DOHH2 (cell line): ENCODE measurements at regions not wholly inside any gene's neighbourhood (a gene's known extent, or its start where the extent isn't known, plus 50 kb on each side); places are given as distances from the start of the nearest gene placed in this dataset.

Experiments
- EZH2phosphoT487 ChIP-seq: fragments of 200-600 bp; sonication (generic); IDR thresholded peaks from 2 replicates; pipeline ENCODE4 v1.6.1; 2017; ENCODE audit warnings: borderline replicate concordance, mild to moderate bottlenecking, antibody characterized with exemption, low read length, moderate library complexity, mixed read lengths
- TF ChIP-seq, protein P1 (sequence below): fragments of 200-600 bp; sonication (generic); IDR thresholded peaks from one replicate; pipeline ENCODE4 v1.5.1; 2014; ENCODE audit warnings: antibody characterized with exemption, mild to moderate bottlenecking, low read depth, low read length; ENCODE audit not compliant: poor library complexity, severe bottlenecking

DNA sequence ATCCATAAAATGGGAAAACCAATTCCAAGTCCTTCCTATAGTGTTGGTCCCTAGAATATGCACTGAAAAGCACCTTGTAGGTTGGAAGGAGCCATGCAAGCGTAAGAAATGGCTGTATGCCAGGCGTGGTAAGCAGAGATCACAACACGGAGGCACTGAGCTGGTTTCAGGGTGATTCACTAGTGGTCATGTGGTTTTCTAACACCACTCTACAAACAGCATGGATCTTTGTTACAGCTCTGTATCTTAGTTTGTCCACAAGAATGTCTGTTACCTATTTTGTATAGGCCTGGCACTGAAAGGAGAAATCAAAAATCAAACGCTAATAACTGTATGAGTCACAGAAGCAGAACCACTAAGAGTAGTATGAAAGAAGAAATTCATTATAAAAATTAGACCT, 71.9 kb downstream of the MAGEB17 start:
- TF ChIP-seq, protein P1, sequence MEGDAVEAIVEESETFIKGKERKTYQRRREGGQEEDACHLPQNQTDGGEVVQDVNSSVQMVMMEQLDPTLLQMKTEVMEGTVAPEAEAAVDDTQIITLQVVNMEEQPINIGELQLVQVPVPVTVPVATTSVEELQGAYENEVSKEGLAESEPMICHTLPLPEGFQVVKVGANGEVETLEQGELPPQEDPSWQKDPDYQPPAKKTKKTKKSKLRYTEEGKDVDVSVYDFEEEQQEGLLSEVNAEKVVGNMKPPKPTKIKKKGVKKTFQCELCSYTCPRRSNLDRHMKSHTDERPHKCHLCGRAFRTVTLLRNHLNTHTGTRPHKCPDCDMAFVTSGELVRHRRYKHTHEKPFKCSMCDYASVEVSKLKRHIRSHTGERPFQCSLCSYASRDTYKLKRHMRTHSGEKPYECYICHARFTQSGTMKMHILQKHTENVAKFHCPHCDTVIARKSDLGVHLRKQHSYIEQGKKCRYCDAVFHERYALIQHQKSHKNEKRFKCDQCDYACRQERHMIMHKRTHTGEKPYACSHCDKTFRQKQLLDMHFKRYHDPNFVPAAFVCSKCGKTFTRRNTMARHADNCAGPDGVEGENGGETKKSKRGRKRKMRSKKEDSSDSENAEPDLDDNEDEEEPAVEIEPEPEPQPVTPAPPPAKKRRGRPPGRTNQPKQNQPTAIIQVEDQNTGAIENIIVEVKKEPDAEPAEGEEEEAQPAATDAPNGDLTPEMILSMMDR = no peak
- no peak for TF ChIP-seq EZH2phosphoT487
